ENCODE measurements at regions not wholly inside any gene's neighbourhood (a gene's known extent, or its start where the extent isn't known, plus 50 kb on each side); places are given as distances from the start of the nearest gene placed in this dataset.

DNA sequence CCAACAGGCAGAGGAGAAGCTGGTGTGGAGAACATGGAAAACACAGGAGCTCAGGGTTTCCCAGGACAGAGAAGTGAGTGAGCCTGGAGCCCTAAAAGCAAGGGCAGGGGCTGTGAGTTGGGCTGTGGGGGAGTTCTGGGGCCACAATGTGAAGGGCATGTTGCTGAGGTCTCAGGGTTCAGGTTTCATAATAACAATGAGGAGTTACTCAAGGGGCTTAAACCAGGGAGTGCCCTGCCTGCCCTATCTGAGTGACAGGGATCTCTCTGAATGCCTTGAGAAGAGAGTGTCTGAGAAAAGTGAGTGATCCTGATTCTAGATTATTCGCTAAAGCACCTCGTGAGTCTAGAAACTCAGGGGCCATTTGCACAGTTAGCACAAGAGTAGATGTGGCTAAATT, 129.6 kb downstream of the VPREB1 start:
- Histone ChIP-seq H3K4me3 (replicated peaks in 1 of 4; ENCODE audit: control extremely low read depth in 1 of 4, insufficient read depth in 1 of 4, low read depth in 3 of 4, low read length in 4 of 4) (no peak overlapping the region), H3K79me2 (ENCODE audit: control insufficient read depth, insufficient read depth, low read length) (no peaks in the 10 kb centered on the region), H2AFZ (ENCODE audit: low read length) (no peak overlapping the region), H3K4me1 (ENCODE audit: control insufficient read depth, extremely low read depth, insufficient read depth, low read length) (no peaks in the 10 kb centered on the region), H3K27me3 (ENCODE audit: control insufficient read depth, insufficient read depth, low read length) (peaks cover 4% of the 10 kb centered on the region), H3K9me3 (ENCODE audit: control insufficient read depth, insufficient read depth, low read depth, low read length) (no peaks in the 10 kb centered on the region), H3K36me3 (ENCODE audit: control insufficient read depth, insufficient read depth, low read length) (no peaks in the 10 kb centered on the region), H3K4me2 (ENCODE audit: extremely low read depth, insufficient read depth, low read length) (no peak overlapping the region), H3K27ac (ENCODE audit: insufficient read depth, low read length) (no peak overlapping the region), H3K9ac (ENCODE audit: insufficient read depth, low read length) (no peak overlapping the region), H4K20me1 (ENCODE audit: control insufficient read depth, extremely low read depth, insufficient read depth, low read length) (no peaks in the 10 kb centered on the region)
- TF ChIP-seq, protein P1, sequence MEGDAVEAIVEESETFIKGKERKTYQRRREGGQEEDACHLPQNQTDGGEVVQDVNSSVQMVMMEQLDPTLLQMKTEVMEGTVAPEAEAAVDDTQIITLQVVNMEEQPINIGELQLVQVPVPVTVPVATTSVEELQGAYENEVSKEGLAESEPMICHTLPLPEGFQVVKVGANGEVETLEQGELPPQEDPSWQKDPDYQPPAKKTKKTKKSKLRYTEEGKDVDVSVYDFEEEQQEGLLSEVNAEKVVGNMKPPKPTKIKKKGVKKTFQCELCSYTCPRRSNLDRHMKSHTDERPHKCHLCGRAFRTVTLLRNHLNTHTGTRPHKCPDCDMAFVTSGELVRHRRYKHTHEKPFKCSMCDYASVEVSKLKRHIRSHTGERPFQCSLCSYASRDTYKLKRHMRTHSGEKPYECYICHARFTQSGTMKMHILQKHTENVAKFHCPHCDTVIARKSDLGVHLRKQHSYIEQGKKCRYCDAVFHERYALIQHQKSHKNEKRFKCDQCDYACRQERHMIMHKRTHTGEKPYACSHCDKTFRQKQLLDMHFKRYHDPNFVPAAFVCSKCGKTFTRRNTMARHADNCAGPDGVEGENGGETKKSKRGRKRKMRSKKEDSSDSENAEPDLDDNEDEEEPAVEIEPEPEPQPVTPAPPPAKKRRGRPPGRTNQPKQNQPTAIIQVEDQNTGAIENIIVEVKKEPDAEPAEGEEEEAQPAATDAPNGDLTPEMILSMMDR (conservative IDR thresholded peaks at IDR 0.05 in 1 of 2, IDR thresholded peaks at IDR 0.05 in 1 of 2; ENCODE audit: low read depth in 1 of 2, low read length in 2 of 2): no peak
- no peak for TF ChIP-seq EZH2 (IDR thresholded peaks at IDR 0.05; ENCODE audit: low read length, missing control alignments)
- no peak for DNase-seq (ENCODE audit: low read depth in 2 of 2)

DNA sequence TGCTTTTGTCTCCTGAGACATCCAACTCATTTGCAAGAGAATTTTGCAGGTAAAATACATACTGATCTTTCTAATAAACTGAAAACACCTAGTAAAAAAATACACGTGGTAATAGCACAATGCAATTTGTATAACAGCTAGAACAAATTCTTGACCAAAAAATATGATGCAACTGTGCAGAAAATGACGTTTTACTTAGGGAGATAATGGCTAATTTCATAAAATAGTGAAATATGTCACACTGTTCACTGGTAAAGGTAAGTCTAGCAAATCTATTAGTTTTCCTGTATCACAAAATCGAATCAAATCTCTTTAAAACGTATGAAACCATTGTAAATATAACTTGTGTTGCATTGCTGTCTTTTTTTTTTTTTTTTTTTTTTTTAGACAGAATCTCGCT, 130.0 kb downstream of the VPREB1 start:
- Histone ChIP-seq H3K27me3 (ENCODE audit: control insufficient read depth, insufficient read depth, low read length) (peaks cover 4% of the 10 kb centered on the region), H3K4me3 (replicated peaks in 1 of 4; ENCODE audit: control extremely low read depth in 1 of 4, insufficient read depth in 1 of 4, low read depth in 3 of 4, low read length in 4 of 4) (no peak overlapping the region), H2AFZ (ENCODE audit: low read length) (no peak overlapping the region), H4K20me1 (ENCODE audit: control insufficient read depth, extremely low read depth, insufficient read depth, low read length) (no peaks in the 10 kb centered on the region), H3K36me3 (ENCODE audit: control insufficient read depth, insufficient read depth, low read length) (no peaks in the 10 kb centered on the region), H3K4me1 (ENCODE audit: control insufficient read depth, extremely low read depth, insufficient read depth, low read length) (no peaks in the 10 kb centered on the region), H3K9me3 (ENCODE audit: control insufficient read depth, insufficient read depth, low read depth, low read length) (no peaks in the 10 kb centered on the region), H3K4me2 (ENCODE audit: extremely low read depth, insufficient read depth, low read length) (no peak overlapping the region), H3K9ac (ENCODE audit: insufficient read depth, low read length) (no peak overlapping the region), H3K27ac (ENCODE audit: insufficient read depth, low read length) (no peak overlapping the region), H3K79me2 (ENCODE audit: control insufficient read depth, insufficient read depth, low read length) (no peaks in the 10 kb centered on the region)
- no peak for TF ChIP-seq EZH2 (IDR thresholded peaks at IDR 0.05; ENCODE audit: low read length, missing control alignments)
- TF ChIP-seq, protein P1 (conservative IDR thresholded peaks at IDR 0.05 in 1 of 2, IDR thresholded peaks at IDR 0.05 in 1 of 2; ENCODE audit: low read depth in 1 of 2, low read length in 2 of 2): no peak
- no peak for DNase-seq (ENCODE audit: low read depth in 2 of 2)

DNA sequence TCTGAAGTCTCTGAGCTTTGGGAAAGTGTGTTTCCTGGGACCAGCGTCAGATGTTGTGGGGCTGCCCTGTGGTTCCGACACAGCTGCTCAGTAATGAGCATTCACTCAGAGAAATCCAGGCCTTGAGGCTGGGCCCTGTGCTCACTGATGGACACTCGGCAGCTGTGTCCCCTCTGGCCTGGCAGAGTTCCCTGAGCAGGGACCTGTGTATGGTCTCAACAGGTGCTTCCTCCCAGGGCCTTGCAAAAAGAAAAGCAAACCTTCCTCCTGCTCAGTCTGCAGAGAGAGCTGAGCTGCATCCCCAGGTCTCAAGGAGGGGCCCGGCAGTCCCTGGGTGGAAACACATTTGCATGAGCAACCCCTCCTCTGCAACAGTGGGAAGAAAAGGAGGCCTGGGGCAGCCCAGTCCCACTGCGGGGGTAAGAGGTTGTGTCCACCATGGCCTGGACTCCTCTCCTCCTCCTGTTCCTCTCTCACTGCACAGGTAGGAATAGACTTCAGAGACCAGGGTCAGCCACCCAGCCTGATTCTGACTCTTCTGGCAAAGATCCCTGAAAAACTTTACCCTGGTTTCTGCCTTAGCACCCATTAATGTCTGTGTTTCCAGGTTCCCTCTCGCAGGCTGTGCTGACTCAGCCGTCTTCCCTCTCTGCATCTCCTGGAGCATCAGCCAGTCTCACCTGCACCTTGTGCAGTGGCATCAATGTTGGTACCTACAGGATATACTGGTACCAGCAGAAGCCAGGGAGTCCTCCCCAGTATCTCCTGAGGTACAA, 131.2 kb downstream of the VPREB1 start:
- no peaks in the 10 kb centered on the region for H4K20me1 ChIP-seq (ENCODE audit: control insufficient read depth, extremely low read depth, insufficient read depth, low read length)
- no peak overlapping the region for H3K4me2 ChIP-seq (ENCODE audit: extremely low read depth, insufficient read depth, low read length)
- H3K36me3 ChIP-seq (ENCODE audit: control insufficient read depth, insufficient read depth, low read length): no peaks in the 10 kb centered on the region
- H3K27me3 ChIP-seq (ENCODE audit: control insufficient read depth, insufficient read depth, low read length): peaks cover 4% of the 10 kb centered on the region
- TF ChIP-seq, protein P1 (conservative IDR thresholded peaks at IDR 0.05 in 1 of 2, IDR thresholded peaks at IDR 0.05 in 1 of 2; ENCODE audit: low read depth in 1 of 2, low read length in 2 of 2): no peak
- TF ChIP-seq EZH2 (IDR thresholded peaks at IDR 0.05; ENCODE audit: low read length, missing control alignments): no peak
- H3K4me3 ChIP-seq (replicated peaks in 1 of 4; ENCODE audit: control extremely low read depth in 1 of 4, insufficient read depth in 1 of 4, low read depth in 3 of 4, low read length in 4 of 4): no peak overlapping the region
- H3K79me2 ChIP-seq (ENCODE audit: control insufficient read depth, insufficient read depth, low read length): no peaks in the 10 kb centered on the region
- no peaks in the 10 kb centered on the region for H3K9me3 ChIP-seq (ENCODE audit: control insufficient read depth, insufficient read depth, low read depth, low read length)
- H3K9ac ChIP-seq (ENCODE audit: insufficient read depth, low read length): no peak overlapping the region
- DNase-seq (ENCODE audit: low read depth in 2 of 2): no peak
- H2AFZ ChIP-seq (ENCODE audit: low read length): no peak overlapping the region
- H3K27ac ChIP-seq (ENCODE audit: insufficient read depth, low read length): no peak overlapping the region
- no peaks in the 10 kb centered on the region for H3K4me1 ChIP-seq (ENCODE audit: control insufficient read depth, extremely low read depth, insufficient read depth, low read length)

All from fibroblast of lung (primary cell).